ENCODE measurements at regions not wholly inside any gene's neighbourhood (a gene's known extent, or its start where the extent isn't known, plus 50 kb on each side); places are given as distances from the start of the nearest gene placed in this dataset.

DNA sequence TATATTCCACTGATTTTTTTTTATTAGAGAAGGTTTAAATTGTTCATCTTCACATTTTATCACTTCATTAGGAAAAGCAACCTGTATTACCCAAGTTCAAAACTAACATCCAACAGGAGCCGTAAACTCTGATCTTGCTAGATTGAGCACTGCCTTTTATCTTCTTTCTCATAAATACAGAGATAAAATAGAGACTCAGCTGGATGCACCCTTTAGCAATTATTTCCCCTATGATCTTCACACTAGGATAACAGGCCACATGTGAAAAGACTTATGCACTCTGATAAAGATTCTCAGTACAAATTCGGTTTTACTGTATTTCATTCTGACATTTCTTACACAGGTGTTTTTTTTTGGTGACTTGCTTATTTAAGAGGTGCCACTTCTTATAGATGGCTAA lies 2438.2 kb upstream of the PCDH20 start:
- TF ChIP-seq FOXM1 (IDR thresholded peaks at IDR 0.05; ENCODE audit: borderline replicate concordance) (no peak), SP1 (IDR thresholded peaks at IDR 0.05) (no peak), TARDBP (IDR thresholded peaks at IDR 0.05) (no peak), ZNF384 (IDR thresholded peaks at IDR 0.05) (no peak)

All from HEK293T (cell line).